ENCODE measurements at regions not wholly inside any gene's neighbourhood (a gene's known extent, or its start where the extent isn't known, plus 50 kb on each side); places are given as distances from the start of the nearest gene placed in this dataset.

- no peak for TF ChIP-seq CTCF (IDR thresholded peaks at IDR 0.05)
- TF ChIP-seq POLR2AphosphoS5 (IDR thresholded peaks at IDR 0.05) = no peak
Observed at GRCh38 chr11:13102865-13103539, 93.9 kb downstream of the RASSF10 start.
